OCI-LY1 (cell line): ENCODE measurements at regions not wholly inside any gene's neighbourhood (a gene's known extent, or its start where the extent isn't known, plus 50 kb on each side); places are given as distances from the start of the nearest gene placed in this dataset.

Source experiments
- H2AFZ ChIP-seq: fragments of 200-600 bp; sonication (generic), shearing (Covaris generic); 2 replicates; pipeline ENCODE4 v1.6.0; 2014; ENCODE audit warnings: antibody characterized with exemption, mild to moderate bottlenecking, low read length
- H3F3A ChIP-seq: fragments of 200-600 bp; sonication (generic), shearing (Covaris generic); 2 replicates; pipeline ENCODE4 v1.6.0; 2014; ENCODE audit warnings: mild to moderate bottlenecking, antibody characterized with exemption, low read length, moderate library complexity; ENCODE audit not compliant: insufficient read depth
- H3K27ac ChIP-seq: fragments of 200-600 bp; sonication (generic); 2 replicates; pipeline ENCODE4 v1.5.1; 2014; ENCODE audit warnings: low read length, mixed run types, mild to moderate bottlenecking, low read depth; ENCODE audit not compliant: poor library complexity, severe bottlenecking
- H3K27me3 ChIP-seq: fragments of 200-600 bp; sonication (generic); 2 replicates; pipeline ENCODE4 v1.6.0; 2014; ENCODE audit warnings: antibody characterized with exemption, mild to moderate bottlenecking, low read length, moderate library complexity; ENCODE audit not compliant: insufficient read depth
- H3K36me3 ChIP-seq: fragments of 200-600 bp; sonication (generic); 2 replicates; pipeline ENCODE4 v1.6.1; 2014; ENCODE audit warnings: mild to moderate bottlenecking, antibody characterized with exemption, low read length, moderate library complexity, mixed read lengths; ENCODE audit not compliant: insufficient read depth
- H3K4me1 ChIP-seq: fragments of 200-600 bp; sonication (generic); 2 replicates; pipeline ENCODE4 v1.5.1; 2014; ENCODE audit warnings: mild to moderate bottlenecking, low read length, moderate library complexity; ENCODE audit not compliant: insufficient read depth, severe bottlenecking
- H3K4me2 ChIP-seq: fragments of 200-600 bp; sonication (generic), shearing (Covaris generic); 2 replicates; pipeline ENCODE4 v1.6.1; 2014; ENCODE audit warnings: low read length
- H3K4me3 ChIP-seq: fragments of 200-600 bp; sonication (generic); 2 replicates; pipeline ENCODE4 v1.5.1; 2014; ENCODE audit warnings: low read length, low read depth, mild to moderate bottlenecking, mixed read lengths; ENCODE audit not compliant: poor library complexity, severe bottlenecking
- H3K79me2 ChIP-seq: fragments of 200-600 bp; shearing (Covaris generic); 2 replicates; pipeline ENCODE4 v1.6.1; 2016; ENCODE audit warnings: mixed run types, low read length, mixed read lengths; ENCODE audit not compliant: insufficient read depth
- H3K9ac ChIP-seq: fragments of 200-600 bp; sonication (generic), shearing (Covaris generic); 2 replicates; pipeline ENCODE4 v1.6.1; 2014; ENCODE audit warnings: mild to moderate bottlenecking, low read length, mixed read lengths
- H3K9me2 ChIP-seq: fragments of 200-600 bp; sonication (generic), shearing (Covaris generic); 2 replicates; pipeline ENCODE4 v1.6.1; 2014; ENCODE audit warnings: low read depth, mild to moderate bottlenecking, low read length, mixed read lengths
- H3K9me3 ChIP-seq: fragments of 200-600 bp; shearing (Covaris generic); 2 replicates; pipeline ENCODE4 v1.6.1; 2014; ENCODE audit warnings: low read length, mixed read lengths
- H4K20me1 ChIP-seq: fragments of 200-600 bp; sonication (generic), shearing (Covaris generic); 2 replicates; pipeline ENCODE4 v1.6.0; 2016; ENCODE audit warnings: mild to moderate bottlenecking, low read length; ENCODE audit not compliant: insufficient read depth
- CTCF ChIP-seq: fragments of 200-600 bp; sonication (generic), shearing (Covaris generic); IDR thresholded peaks from 2 replicates; pipeline ENCODE4 v1.5.1; 2017; ENCODE audit warnings: mild to moderate bottlenecking, antibody characterized with exemption, low read length, moderate library complexity, mixed read lengths
- EZH2 ChIP-seq: fragments of 200-600 bp; sonication (generic), shearing (Covaris generic); IDR thresholded peaks from 2 replicates; pipeline ENCODE4 v1.8.0; 2017; ENCODE audit warnings: borderline replicate concordance, mixed run types, mild to moderate bottlenecking, antibody characterized with exemption, low read length, moderate library complexity, mixed read lengths

- H3K27ac ChIP-seq, result no peak overlapping the region
- H3K36me3 ChIP-seq, result no peaks in the 10 kb centered on the region
- H3K79me2 ChIP-seq, result no peaks in the 10 kb centered on the region
- no peak for TF ChIP-seq CTCF
- no peak for TF ChIP-seq EZH2
- no peak overlapping the region for H2AFZ ChIP-seq
- H3K4me1 ChIP-seq, result no peaks in the 10 kb centered on the region
- no peaks in the 10 kb centered on the region for H4K20me1 ChIP-seq
- H3K27me3 ChIP-seq, result no peaks in the 10 kb centered on the region
- H3K9ac ChIP-seq, result no peak overlapping the region
- H3K9me3 ChIP-seq, result no peaks in the 10 kb centered on the region
- H3K4me3 ChIP-seq, result no peak overlapping the region
- no peak overlapping the region for H3K4me2 ChIP-seq
- H3F3A ChIP-seq, result no peaks in the 10 kb centered on the region
- no peaks in the 10 kb centered on the region for H3K9me2 ChIP-seq
Measured at GRCh38 chr6:66772800-66773199, 1065.8 kb upstream of the EYS start.

- Histone ChIP-seq H3K27ac (no peak overlapping the region), H3K4me1 (no peaks in the 10 kb centered on the region), H3K79me2 (no peaks in the 10 kb centered on the region), H3F3A (no peaks in the 10 kb centered on the region), H4K20me1 (no peaks in the 10 kb centered on the region), H3K9me3 (no peaks in the 10 kb centered on the region), H3K9me2 (no peaks in the 10 kb centered on the region), H3K9ac (no peak overlapping the region), H2AFZ (no peak overlapping the region), H3K27me3 (no peaks in the 10 kb centered on the region), H3K4me3 (no peak overlapping the region), H3K4me2 (no peak overlapping the region), H3K36me3 (no peaks in the 10 kb centered on the region)
- TF ChIP-seq CTCF (no peak), EZH2 (no peak)
Measured at GRCh38 chr6:66771626-66772025, 1064.6 kb upstream of the EYS start.

DNA sequence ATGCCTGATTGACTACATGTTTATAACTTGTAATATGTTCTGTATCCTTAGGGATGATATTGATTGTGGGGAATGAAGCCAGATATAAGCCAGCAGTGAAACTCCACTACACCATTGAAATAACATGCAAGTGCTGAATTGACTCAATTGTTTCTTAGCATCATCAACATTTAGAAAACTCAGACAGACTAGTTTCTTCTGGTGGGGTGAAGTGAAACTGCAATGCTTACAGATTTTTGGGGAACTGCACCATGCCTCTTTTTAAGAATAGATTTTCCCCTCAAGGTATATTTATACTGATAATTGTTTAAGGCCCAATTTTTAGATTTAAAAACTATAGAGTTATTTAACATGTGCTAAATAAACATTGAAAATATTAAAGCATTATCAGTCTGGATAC is 1044.6 kb upstream of the EYS start:
- Histone ChIP-seq H3K36me3 (no peaks in the 10 kb centered on the region), H4K20me1 (no peaks in the 10 kb centered on the region), H3K27ac (no peak overlapping the region), H3K27me3 (no peaks in the 10 kb centered on the region), H3K4me2 (no peak overlapping the region), H2AFZ (no peak overlapping the region), H3K79me2 (no peaks in the 10 kb centered on the region), H3F3A (no peaks in the 10 kb centered on the region), H3K4me3 (no peak overlapping the region), H3K4me1 (no peaks in the 10 kb centered on the region), H3K9me3 (no peaks in the 10 kb centered on the region), H3K9me2 (no peaks in the 10 kb centered on the region), H3K9ac (no peak overlapping the region)
- TF ChIP-seq EZH2, result no peak
- TF ChIP-seq CTCF, result no peak
